Stimulated activated CD8-positive, alpha-beta memory T cell treated with anti-CD3 and anti-CD28 coated beads, Interleukin-12 subunit alpha, Interleukin-12 subunit beta, amount 100 ng/mL, for 1 hour (primary cell): ENCODE measurements at regions not wholly inside any gene's neighbourhood (a gene's known extent, or its start where the extent isn't known, plus 50 kb on each side); places are given as distances from the start of the nearest gene placed in this dataset.

Experiments
- DNase-seq: peaks from one replicate; pipeline ENCODE4 v3.0.0-alpha.2; 2020; ENCODE audit warnings: low read depth

GRCh38 chr2:134144651-134145050 lies 109.2 kb upstream of the MGAT5 start:
- DNase-seq: no peak

GRCh38 chr2:134145519-134145918 lies 108.4 kb upstream of the MGAT5 start:
- DNase-seq: no peak

GRCh38 chr2:134146161-134146560 lies 107.7 kb upstream of the MGAT5 start:
- DNase-seq: no peak

- DNase-seq: no peak
Observed at GRCh38 chr2:134146620-134147019, 107.3 kb upstream of the MGAT5 start.

- DNase-seq: no peak
Observed at GRCh38 chr2:134148172-134148571, 105.7 kb upstream of the MGAT5 start.

GRCh38 chr2:134148843-134149472 lies 104.9 kb upstream of the MGAT5 start:
- DNase-seq: no peak

GRCh38 chr2:134149904-134150303 lies 104.0 kb upstream of the MGAT5 start:
- no peak for DNase-seq

GRCh38 chr2:134150760-134151159 lies 103.1 kb upstream of the MGAT5 start:
- DNase-seq: no peak

GRCh38 chr2:134152045-134153010 lies 101.5 kb upstream of the MGAT5 start:
- DNase-seq: no peak

GRCh38 chr2:134153294-134153880 lies 100.5 kb upstream of the MGAT5 start:
- DNase-seq: no peak

- DNase-seq: no peak
Observed at GRCh38 chr2:134154246-134154645, 99.6 kb upstream of the MGAT5 start.

GRCh38 chr2:134155134-134155533 lies 98.7 kb upstream of the MGAT5 start:
- no peak for DNase-seq

GRCh38 chr2:134158295-134158694 lies 95.6 kb upstream of the MGAT5 start:
- no peak for DNase-seq

GRCh38 chr2:134161170-134161547 lies 92.7 kb upstream of the MGAT5 start:
- DNase-seq: no peak

GRCh38 chr2:134163336-134163735 lies 90.5 kb upstream of the MGAT5 start:
- no peak for DNase-seq

GRCh38 chr2:134164306-134164705 lies 89.6 kb upstream of the MGAT5 start:
- DNase-seq: no peak

GRCh38 chr2:134167015-134167414 lies 86.9 kb upstream of the MGAT5 start:
- no peak for DNase-seq

- DNase-seq: no peak
Observed at GRCh38 chr2:134169788-134170187, 84.1 kb upstream of the MGAT5 start.

- DNase-seq: no peak
Observed at GRCh38 chr2:134170294-134170693, 83.6 kb upstream of the MGAT5 start.

- DNase-seq: no peak
Observed at GRCh38 chr2:134170700-134171099, 83.2 kb upstream of the MGAT5 start.

GRCh38 chr2:134173338-134174016 lies 80.4 kb upstream of the MGAT5 start:
- peak; percentile 2 for DNase-seq

- no peak for DNase-seq
Observed at GRCh38 chr2:134174711-134175110, 79.2 kb upstream of the MGAT5 start.
